GM12891 (cell line): ENCODE measurements at regions not wholly inside any gene's neighbourhood (a gene's known extent, or its start where the extent isn't known, plus 50 kb on each side); places are given as distances from the start of the nearest gene placed in this dataset.

Source experiments
- DNase-seq: peaks from one replicate; pipeline ENCODE4 v3.0.0; 2011; ENCODE audit warnings: low spot score; ENCODE audit not compliant: insufficient read length
- FAIRE-seq: peaks from 2 replicates; lab custom pipeline; 2011; peaks lifted over from hg19 to GRCh38; lab: Jason Lieb, UNC
- PAX5 ChIP-seq: IDR thresholded peaks from 2 replicates; pipeline ENCODE4 v1.6.1; 2011; ENCODE audit warnings: low read length, moderate library complexity, mild to moderate bottlenecking; ENCODE audit not compliant: insufficient read depth, severe bottlenecking
- POLR2A ChIP-seq: IDR thresholded peaks from 2 replicates; pipeline ENCODE4 v1.6.1; 2011; ENCODE audit warnings: low read depth, low read length, control low read depth
- POLR2AphosphoS5 ChIP-seq: IDR thresholded peaks from 2 replicates; pipeline ENCODE4 v1.6.1; 2011; ENCODE audit warnings: low read depth, low read length, control low read depth
- POU2F2 ChIP-seq: IDR thresholded peaks from 2 replicates; pipeline ENCODE4 v1.6.1; 2011; ENCODE audit warnings: low read depth, mild to moderate bottlenecking, control low read depth, low read length, moderate library complexity
- SPI1 ChIP-seq: IDR thresholded peaks from 2 replicates; pipeline ENCODE4 v1.6.1; 2011; ENCODE audit warnings: low read depth, low read length, control low read depth
- TAF1 ChIP-seq: IDR thresholded peaks from 2 replicates; pipeline ENCODE4 v1.6.1; 2011; ENCODE audit warnings: low read depth, low read length, control low read depth

DNA sequence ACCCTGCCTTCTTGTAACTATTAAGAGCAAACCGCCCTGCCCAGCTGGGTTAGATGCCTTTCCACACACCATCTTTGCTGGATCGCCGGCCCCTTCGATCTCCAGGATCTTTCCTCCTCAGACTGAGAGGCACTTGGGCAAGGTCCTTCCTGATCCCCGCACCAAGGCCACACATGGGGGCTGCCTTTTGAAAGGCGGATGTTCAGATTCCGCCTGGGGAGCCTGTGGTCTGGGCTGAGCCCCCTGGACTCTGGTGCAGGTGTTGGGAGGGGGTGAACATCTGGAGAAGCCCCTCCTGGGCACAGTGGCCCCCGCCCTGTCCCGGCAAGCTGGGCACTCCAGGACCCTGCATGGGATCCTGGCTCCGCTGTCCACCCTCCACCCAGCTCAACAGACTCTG is 135.4 kb upstream of the HDAC4 start:
- FAIRE-seq, result no peak
- DNase-seq, result no peak
- TF ChIP-seq POLR2A (no peak), SPI1 (no peak), PAX5 (no peak), TAF1 (no peak), POU2F2 (no peak)

DNA sequence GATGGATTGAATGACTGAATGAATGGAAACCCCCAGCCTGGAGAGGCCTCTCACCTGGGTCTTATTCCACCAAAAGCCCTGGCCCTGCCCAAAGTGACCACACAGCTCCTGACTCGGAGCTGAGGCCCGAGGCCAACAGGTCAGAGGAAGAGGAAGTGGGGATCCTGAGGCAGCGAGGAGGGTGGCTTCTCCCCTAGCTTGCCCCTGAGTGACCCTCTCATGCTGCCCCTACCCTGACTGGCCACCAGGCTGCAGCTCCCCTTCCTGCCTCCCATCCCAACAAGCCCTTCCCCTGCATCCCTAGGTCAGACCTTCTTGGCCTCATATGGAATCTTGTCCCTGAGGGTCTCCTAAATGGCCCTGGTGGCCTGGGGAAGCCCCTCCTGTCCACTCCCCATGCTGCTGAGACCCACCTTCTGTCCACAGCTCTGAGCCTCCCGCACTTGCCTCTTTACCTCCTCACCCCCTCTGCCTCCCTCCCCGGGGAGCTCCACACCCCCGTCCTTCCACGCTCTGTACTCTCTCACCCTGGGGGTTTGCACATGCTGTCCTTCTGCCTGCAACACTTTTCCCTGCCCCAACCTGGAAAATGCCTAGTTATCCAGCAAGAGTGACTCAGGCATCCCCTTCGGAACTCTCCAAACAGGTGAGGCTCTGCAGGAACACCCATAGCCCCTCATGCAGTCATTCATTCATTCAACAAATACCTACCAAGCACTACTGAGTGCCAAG is 134.8 kb upstream of the HDAC4 start:
- DNase-seq, result no peak
- no peak for FAIRE-seq
- TF ChIP-seq POLR2AphosphoS5, result no peak
- no peak for TF ChIP-seq PAX5
- TF ChIP-seq POU2F2, result no peak
- TF ChIP-seq TAF1, result no peak
- no peak for TF ChIP-seq POLR2A
- TF ChIP-seq SPI1, result no peak

- TF ChIP-seq POLR2A (no peak), TAF1 (no peak), PAX5 (no peak), POU2F2 (no peak), SPI1 (no peak), POLR2AphosphoS5 (no peak)
- DNase-seq (no peak), FAIRE-seq (no peak)
Observed at GRCh38 chr2:239534581-239535412, 134.0 kb upstream of the HDAC4 start.

GRCh38 chr2:239533569-239534316 is 132.9 kb upstream of the HDAC4 start:
- DNase-seq (no peak), FAIRE-seq (no peak)
- TF ChIP-seq SPI1 (no peak), POU2F2 (no peak)

DNA sequence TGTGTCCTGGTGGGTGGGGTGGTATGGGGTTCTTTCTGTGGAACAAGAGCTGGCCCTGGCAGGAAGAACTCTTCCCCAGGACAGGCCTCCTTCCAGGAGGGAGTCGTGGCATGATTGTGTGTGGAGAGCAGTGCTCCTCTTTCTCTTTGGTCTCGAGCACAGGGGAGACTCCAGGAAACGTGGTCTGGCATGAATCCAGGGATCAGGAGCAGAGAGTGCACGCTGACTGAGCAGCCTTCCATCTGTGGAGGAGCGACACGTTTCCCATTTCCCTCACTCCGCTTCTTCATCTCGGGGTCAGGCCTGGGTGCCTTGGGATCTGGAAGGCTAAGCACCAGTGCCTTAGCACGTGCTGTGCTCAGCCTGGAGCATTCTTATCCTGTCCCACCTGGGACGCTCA is 132.0 kb upstream of the HDAC4 start:
- FAIRE-seq (no peak), DNase-seq (no peak)
- TF ChIP-seq TAF1 (no peak), SPI1 (no peak), POLR2AphosphoS5 (no peak), POLR2A (no peak), PAX5 (no peak), POU2F2 (no peak)

DNA sequence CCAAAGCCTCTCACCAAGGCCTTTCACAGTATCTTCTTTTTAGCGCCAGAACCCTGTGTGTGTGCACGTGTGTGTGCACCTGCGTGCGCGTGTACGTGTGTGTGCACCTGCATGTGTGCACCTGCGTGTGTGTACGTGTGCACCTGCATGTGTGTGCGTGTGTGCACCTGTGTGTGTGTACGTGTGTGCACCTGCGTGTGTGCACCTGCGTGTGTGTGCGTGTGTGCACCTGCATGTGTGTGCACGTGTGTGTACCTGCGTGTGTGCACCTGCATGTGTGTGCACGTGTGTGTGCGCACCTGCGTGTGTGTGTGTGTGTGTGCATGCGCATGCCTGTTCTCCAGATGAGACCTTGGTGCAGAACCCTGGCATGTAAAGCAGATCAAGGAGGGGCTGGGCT is 131.4 kb upstream of the HDAC4 start:
- no peak for TF ChIP-seq POLR2AphosphoS5

GRCh38 chr2:239531456-239532241 is 130.8 kb upstream of the HDAC4 start:
- FAIRE-seq (no peak), DNase-seq (no peak)

More for the DNA sequence above, 131.4 kb upstream of the HDAC4 start:
- DNase-seq, result no peak
- no peak for FAIRE-seq

DNA sequence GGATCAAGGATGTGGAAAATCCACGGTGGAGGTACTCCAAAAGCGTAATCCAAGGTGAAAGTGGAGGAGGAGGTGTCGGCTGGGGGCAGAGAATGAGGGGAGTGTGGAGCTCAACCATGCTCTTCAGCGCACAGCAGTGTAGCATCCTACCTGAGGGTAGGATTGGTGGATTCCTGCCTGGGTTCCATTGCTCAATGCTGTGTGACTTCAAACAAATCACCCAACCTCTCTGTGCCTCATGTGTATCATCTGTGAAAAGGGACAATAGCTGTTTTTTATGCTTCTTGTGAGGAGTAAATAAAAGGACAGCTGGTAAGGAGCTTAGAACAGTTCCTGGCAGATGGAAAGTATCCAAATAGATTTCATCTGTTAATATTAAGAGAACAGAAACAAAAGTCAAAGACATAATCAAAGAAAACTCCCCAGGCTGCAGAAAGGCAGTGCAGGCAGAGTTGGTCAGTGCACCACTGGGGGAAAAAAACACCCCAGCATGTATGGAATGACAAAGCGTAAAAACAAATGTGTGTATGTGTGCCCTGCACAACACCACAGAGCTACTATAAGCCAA is 130.0 kb upstream of the HDAC4 start:
- DNase-seq (no peak), FAIRE-seq (no peak)
- TF ChIP-seq POLR2A, result no peak
- TF ChIP-seq PAX5, result no peak
- no peak for TF ChIP-seq POLR2AphosphoS5
- TF ChIP-seq TAF1, result no peak
- no peak for TF ChIP-seq SPI1
- no peak for TF ChIP-seq POU2F2

More at GRCh38 chr2:239531456-239532241, 130.8 kb upstream of the HDAC4 start:
- TF ChIP-seq SPI1 (no peak), TAF1 (no peak), PAX5 (no peak), POU2F2 (no peak), POLR2AphosphoS5 (no peak), POLR2A (no peak)

- DNase-seq, result no peak
- TF ChIP-seq POLR2A (no peak), POLR2AphosphoS5 (no peak), PAX5 (no peak), TAF1 (no peak), POU2F2 (no peak), SPI1 (no peak)
- no peak for FAIRE-seq
Observed at GRCh38 chr2:239529313-239530015, 128.6 kb upstream of the HDAC4 start.
